OCI-LY3 (cell line): ENCODE measurements at regions not wholly inside any gene's neighbourhood (a gene's known extent, or its start where the extent isn't known, plus 50 kb on each side); places are given as distances from the start of the nearest gene placed in this dataset.

ENCODE experiments used
- EZH2phosphoT487 ChIP-seq: fragments of 200-600 bp; shearing (Covaris generic); IDR thresholded peaks from 2 replicates; pipeline ENCODE4 v1.6.1; 2018; ENCODE audit warnings: antibody characterized with exemption, mixed run types, low read depth
- TF ChIP-seq, protein P1 (sequence below): fragments of 200-600, 300-600 bp; sonication (generic); IDR thresholded peaks from 2 replicates; pipeline ENCODE4 v1.5.1; 2014; ENCODE audit warnings: antibody characterized with exemption, low read length, low read depth

DNA sequence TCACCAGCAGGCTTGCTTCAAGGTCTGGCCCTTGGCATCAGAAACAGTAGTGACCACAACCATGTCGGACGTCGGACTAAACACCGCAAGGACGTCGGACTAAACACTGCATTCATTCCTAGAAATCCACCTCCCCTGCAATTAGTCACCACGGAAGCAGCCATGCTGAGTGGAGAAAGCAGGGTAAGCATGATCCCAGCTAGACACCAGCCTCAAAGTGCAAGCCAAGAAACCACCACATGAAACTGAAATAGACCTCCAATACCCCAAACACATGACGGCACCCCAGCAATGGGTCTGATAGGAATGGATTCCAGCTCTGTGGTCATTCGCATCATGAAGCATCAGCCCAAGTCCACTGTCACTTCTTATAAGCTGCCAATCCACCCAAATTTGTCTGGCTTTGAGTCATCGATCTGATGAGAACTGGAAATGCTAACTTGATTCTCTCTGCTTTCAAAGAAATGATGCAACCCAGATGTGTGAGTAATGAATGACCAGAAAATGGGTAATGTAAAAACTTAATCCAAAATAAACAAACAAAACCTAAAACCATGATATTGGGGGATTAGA, 348.3 kb upstream of the TMCO5A start:
- TF ChIP-seq, protein P1, sequence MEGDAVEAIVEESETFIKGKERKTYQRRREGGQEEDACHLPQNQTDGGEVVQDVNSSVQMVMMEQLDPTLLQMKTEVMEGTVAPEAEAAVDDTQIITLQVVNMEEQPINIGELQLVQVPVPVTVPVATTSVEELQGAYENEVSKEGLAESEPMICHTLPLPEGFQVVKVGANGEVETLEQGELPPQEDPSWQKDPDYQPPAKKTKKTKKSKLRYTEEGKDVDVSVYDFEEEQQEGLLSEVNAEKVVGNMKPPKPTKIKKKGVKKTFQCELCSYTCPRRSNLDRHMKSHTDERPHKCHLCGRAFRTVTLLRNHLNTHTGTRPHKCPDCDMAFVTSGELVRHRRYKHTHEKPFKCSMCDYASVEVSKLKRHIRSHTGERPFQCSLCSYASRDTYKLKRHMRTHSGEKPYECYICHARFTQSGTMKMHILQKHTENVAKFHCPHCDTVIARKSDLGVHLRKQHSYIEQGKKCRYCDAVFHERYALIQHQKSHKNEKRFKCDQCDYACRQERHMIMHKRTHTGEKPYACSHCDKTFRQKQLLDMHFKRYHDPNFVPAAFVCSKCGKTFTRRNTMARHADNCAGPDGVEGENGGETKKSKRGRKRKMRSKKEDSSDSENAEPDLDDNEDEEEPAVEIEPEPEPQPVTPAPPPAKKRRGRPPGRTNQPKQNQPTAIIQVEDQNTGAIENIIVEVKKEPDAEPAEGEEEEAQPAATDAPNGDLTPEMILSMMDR = no peak
- TF ChIP-seq EZH2phosphoT487 = no peak
